SK-N-SH (cell line): ENCODE measurements at regions not wholly inside any gene's neighbourhood (a gene's known extent, or its start where the extent isn't known, plus 50 kb on each side); places are given as distances from the start of the nearest gene placed in this dataset.

ENCODE experiments used
- CTCF ChIA-PET: fragments of 300-600, 350-600 bp; formaldehyde crosslinking; extraction: SDS; loops from one replicate; lab custom pipeline; 2021; lab: Yijun Ruan, JAX
- POLR2A ChIA-PET: fragments of 350-600 bp; sonication (Branson Sonifier 250); formaldehyde crosslinking; extraction: SDS; loops from one replicate; lab custom pipeline; 2020; ENCODE audit warnings: antibody characterized with exemption, inconsistent platforms; lab: Yijun Ruan, JAX
- DNase-seq: peaks from one replicate; pipeline ENCODE4 v3.0.0; 2012
- H2AFZ ChIP-seq: fragments of 200-600 bp; sonication (generic); 2 replicates; pipeline ENCODE4 v1.8.1; 2016; ENCODE audit warnings: antibody characterized with exemption, mild to moderate bottlenecking, low read depth
- H3F3A ChIP-seq: fragments of 200-600 bp; sonication (generic); replicated peaks from 2 replicates; pipeline ENCODE3; 2016; ENCODE audit warnings: antibody characterized with exemption, mild to moderate bottlenecking; ENCODE audit not compliant: insufficient read depth
- H3K27ac ChIP-seq, 2 experiments: fragments of 200-500 bp in 1 of 2; fragments of 200-600 bp in 1 of 2; sonication (Bioruptor generic) in 1 of 2; sonication (generic), shearing (Covaris generic) in 1 of 2; 2 replicates each; pipeline versions ENCODE4 v1.5.1 to v1.6.1; 2014 to 2016; ENCODE audit warnings: low read depth in 2 of 2, inconsistent platforms in 1 of 2, low read length in 1 of 2, mild to moderate bottlenecking in 1 of 2, mixed read lengths in 1 of 2
- H3K27me3 ChIP-seq: fragments of 200-600 bp; sonication (generic), shearing (Covaris generic); 2 replicates; pipeline ENCODE4 v1.6.1; 2016; ENCODE audit warnings: mixed run types; ENCODE audit not compliant: insufficient read depth
- H3K36me3 ChIP-seq, 2 experiments: fragments of 200-500 bp in 1 of 2; fragments of 200-600 bp in 1 of 2; sonication (Bioruptor generic) in 1 of 2; sonication (generic) in 1 of 2; replicated peaks in 1 of 2; 2 replicates each; pipeline versions ENCODE3 to v1.5.1; 2014 to 2016; ENCODE audit warnings: low read length in 1 of 2, mild to moderate bottlenecking in 1 of 2; ENCODE audit not compliant: insufficient read depth in 2 of 2, control insufficient read depth in 1 of 2
- H3K4me1 ChIP-seq, 2 experiments: fragments of 200-500 bp in 1 of 2; fragments of 200-600 bp in 1 of 2; sonication (Bioruptor generic) in 1 of 2; sonication (generic), shearing (Covaris generic) in 1 of 2; 2 replicates each; pipeline versions ENCODE4 v1.5.1 to v1.6.1; 2014 to 2016; ENCODE audit warnings: low read depth in 1 of 2, low read length in 1 of 2, mixed run types in 1 of 2; ENCODE audit not compliant: insufficient read depth in 2 of 2, control insufficient read depth in 1 of 2
- H3K4me2 ChIP-seq: fragments of 200-600 bp; sonication (generic), shearing (Covaris generic); 2 replicates; pipeline ENCODE4 v1.6.1; 2017; ENCODE audit warnings: mixed run types
- H3K4me3 ChIP-seq, 2 experiments: fragments of 200-500 bp in 1 of 2; fragments of 200-600 bp in 1 of 2; sonication (Bioruptor generic) in 1 of 2; sonication (generic), shearing (Covaris generic) in 1 of 2; 2 replicates each; pipeline versions ENCODE4 v1.5.1 to v1.8.1; 2014 to 2016; ENCODE audit warnings: low read depth in 2 of 2, inconsistent platforms in 1 of 2, low read length in 1 of 2, mild to moderate bottlenecking in 1 of 2, mixed read lengths in 1 of 2, moderate library complexity in 1 of 2
- H3K79me2 ChIP-seq: fragments of 200-600 bp; sonication (generic); 2 replicates; pipeline ENCODE4 v1.8.1; 2017; ENCODE audit warnings: mild to moderate bottlenecking; ENCODE audit not compliant: insufficient read depth
- H3K9ac ChIP-seq: fragments of 200-600 bp; sonication (generic); 2 replicates; pipeline ENCODE4 v1.6.1; 2017; ENCODE audit warnings: mixed run types
- H3K9me2 ChIP-seq: fragments of 200-600 bp; sonication (generic); 2 replicates; pipeline ENCODE4 v1.6.1; 2017; ENCODE audit warnings: mixed run types
- H3K9me3 ChIP-seq: fragments of 200-600 bp; sonication (generic); 2 replicates; pipeline ENCODE4 v1.6.1; 2017; ENCODE audit warnings: mixed run types, mild to moderate bottlenecking, moderate library complexity
- H4K20me1 ChIP-seq: fragments of 200-600 bp; sonication (generic); 2 replicates; pipeline ENCODE4 v1.6.1; 2017; ENCODE audit warnings: mild to moderate bottlenecking, mixed run types; ENCODE audit not compliant: insufficient read depth
- CHD2 ChIP-seq: fragments of 150-350 bp; IDR thresholded peaks from 2 replicates; pipeline ENCODE4 v1.6.1; 2018; ENCODE audit warnings: low read length; ENCODE audit not compliant: partially characterized antibody
- EZH2phosphoT487 ChIP-seq: fragments of 200-600 bp; sonication (generic); IDR thresholded peaks from 2 replicates; pipeline ENCODE4 v1.6.1; 2017; ENCODE audit warnings: low read depth, mixed run types, mild to moderate bottlenecking, antibody characterized with exemption, moderate library complexity, borderline replicate concordance
- FOXJ3 ChIP-seq: sonication (generic); formaldehyde crosslinking; IDR thresholded peaks from 2 replicates; pipeline ENCODE4 v1.5.1; 2020; ENCODE audit warnings: mild to moderate bottlenecking, missing genetic modification reagents
- MAX ChIP-seq: IDR thresholded peaks from 2 replicates; pipeline ENCODE4 v1.4.0; 2012; ENCODE audit warnings: low read depth
- MXI1 ChIP-seq: IDR thresholded peaks from 2 replicates; pipeline ENCODE4 v1.6.1; 2012; ENCODE audit warnings: mild to moderate bottlenecking, low read depth, low read length, improper control_type of control experiment
- NFIC ChIP-seq: IDR thresholded peaks from 2 replicates; pipeline ENCODE4 v1.4.0; 2012; ENCODE audit warnings: borderline replicate concordance
- NRF1 ChIP-seq: IDR thresholded peaks from 2 replicates; pipeline ENCODE4 v1.6.1; 2012; ENCODE audit warnings: low read depth, mild to moderate bottlenecking, low read length
- PBX3 ChIP-seq: IDR thresholded peaks from 2 replicates; pipeline ENCODE4; 2012
- POLR2AphosphoS5 ChIP-seq: IDR thresholded peaks from 2 replicates; pipeline ENCODE4 v1.6.1; 2012; ENCODE audit warnings: low read depth, low read length
- SIN3A ChIP-seq: IDR thresholded peaks from 2 replicates; pipeline ENCODE4 v1.6.1; 2012; ENCODE audit warnings: low read depth, mild to moderate bottlenecking, low read length, moderate library complexity, borderline replicate concordance
- SMC3 ChIP-seq: IDR thresholded peaks from 2 replicates; pipeline ENCODE4 v1.6.1; 2012; ENCODE audit warnings: low read depth, low read length, improper control_type of control experiment
- WGBS: methylation state at CpG from one replicate; pipeline ENCODE4 v1.1.6; 2017; ENCODE audit warnings: low lambda C conversion rate; 5-methylcytosine and 5-hydroxymethylcytosine counted together
- TF ChIP-seq, protein P1 (sequence below): IDR thresholded peaks from 2 replicates; pipeline ENCODE4 v1.4.0; 2012; ENCODE audit warnings: low read depth, borderline replicate concordance
- TF ChIP-seq, protein P2 (sequence below): IDR thresholded peaks from 2 replicates; pipeline ENCODE4 v1.6.1; 2012; ENCODE audit warnings: mild to moderate bottlenecking, low read depth, low read length, moderate library complexity

- TF ChIP-seq, protein P1, sequence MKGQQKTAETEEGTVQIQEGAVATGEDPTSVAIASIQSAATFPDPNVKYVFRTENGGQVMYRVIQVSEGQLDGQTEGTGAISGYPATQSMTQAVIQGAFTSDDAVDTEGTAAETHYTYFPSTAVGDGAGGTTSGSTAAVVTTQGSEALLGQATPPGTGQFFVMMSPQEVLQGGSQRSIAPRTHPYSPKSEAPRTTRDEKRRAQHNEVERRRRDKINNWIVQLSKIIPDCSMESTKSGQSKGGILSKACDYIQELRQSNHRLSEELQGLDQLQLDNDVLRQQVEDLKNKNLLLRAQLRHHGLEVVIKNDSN, result no peak
- TF ChIP-seq SIN3A (no peak), SMC3 (no peak), POLR2AphosphoS5 (no peak), NRF1 (no peak)
Measured at GRCh38 chrX:44705817-44706551, 137.8 kb upstream of the DUSP21 start (continued).

GRCh38 chrX:44698357-44698756 is 145.5 kb upstream of the DUSP21 start:
- Histone ChIP-seq H3K9me2 (no peaks in the 10 kb centered on the region), H3F3A (no peaks in the 10 kb centered on the region), H3K4me2 (no peak overlapping the region), H3K4me3 (no peak overlapping the region), H3K27me3 (no peaks in the 10 kb centered on the region; the same call in 1 of the 2 replicates), H2AFZ (no peak overlapping the region), H4K20me1 (no peaks in the 10 kb centered on the region), H3K4me1 (no peaks in the 10 kb centered on the region), H3K36me3 (no peaks in the 10 kb centered on the region), H3K27ac (no peak overlapping the region), H3K9ac (no peak overlapping the region), H3K79me2 (no peaks in the 10 kb centered on the region), H3K9me3 (no peaks in the 10 kb centered on the region)
- POLR2A ChIA-PET, result no interaction called here
- CTCF ChIA-PET, result no interaction called here
- TF ChIP-seq FOXJ3 (no peak), MXI1 (no peak), CHD2 (no peak), EZH2phosphoT487 (no peak), MAX (no peak), PBX3 (no peak), NFIC (no peak)
- TF ChIP-seq, protein P2, sequence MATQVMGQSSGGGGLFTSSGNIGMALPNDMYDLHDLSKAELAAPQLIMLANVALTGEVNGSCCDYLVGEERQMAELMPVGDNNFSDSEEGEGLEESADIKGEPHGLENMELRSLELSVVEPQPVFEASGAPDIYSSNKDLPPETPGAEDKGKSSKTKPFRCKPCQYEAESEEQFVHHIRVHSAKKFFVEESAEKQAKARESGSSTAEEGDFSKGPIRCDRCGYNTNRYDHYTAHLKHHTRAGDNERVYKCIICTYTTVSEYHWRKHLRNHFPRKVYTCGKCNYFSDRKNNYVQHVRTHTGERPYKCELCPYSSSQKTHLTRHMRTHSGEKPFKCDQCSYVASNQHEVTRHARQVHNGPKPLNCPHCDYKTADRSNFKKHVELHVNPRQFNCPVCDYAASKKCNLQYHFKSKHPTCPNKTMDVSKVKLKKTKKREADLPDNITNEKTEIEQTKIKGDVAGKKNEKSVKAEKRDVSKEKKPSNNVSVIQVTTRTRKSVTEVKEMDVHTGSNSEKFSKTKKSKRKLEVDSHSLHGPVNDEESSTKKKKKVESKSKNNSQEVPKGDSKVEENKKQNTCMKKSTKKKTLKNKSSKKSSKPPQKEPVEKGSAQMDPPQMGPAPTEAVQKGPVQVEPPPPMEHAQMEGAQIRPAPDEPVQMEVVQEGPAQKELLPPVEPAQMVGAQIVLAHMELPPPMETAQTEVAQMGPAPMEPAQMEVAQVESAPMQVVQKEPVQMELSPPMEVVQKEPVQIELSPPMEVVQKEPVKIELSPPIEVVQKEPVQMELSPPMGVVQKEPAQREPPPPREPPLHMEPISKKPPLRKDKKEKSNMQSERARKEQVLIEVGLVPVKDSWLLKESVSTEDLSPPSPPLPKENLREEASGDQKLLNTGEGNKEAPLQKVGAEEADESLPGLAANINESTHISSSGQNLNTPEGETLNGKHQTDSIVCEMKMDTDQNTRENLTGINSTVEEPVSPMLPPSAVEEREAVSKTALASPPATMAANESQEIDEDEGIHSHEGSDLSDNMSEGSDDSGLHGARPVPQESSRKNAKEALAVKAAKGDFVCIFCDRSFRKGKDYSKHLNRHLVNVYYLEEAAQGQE, result no peak
- 31% methylated on average over 3 of the region's 3 CpGs for whole genome bisulfite sequencing
- DNase-seq, result no peak
